GM19238 (cell line): ENCODE measurements at regions not wholly inside any gene's neighbourhood (a gene's known extent, or its start where the extent isn't known, plus 50 kb on each side); places are given as distances from the start of the nearest gene placed in this dataset.
"Not testable (repeated sequence)": the region's sequence is repeated elsewhere in the genome, so short reads cannot be mapped to it uniquely, and the experiment has no call there.

Source experiments
- DNase-seq: peaks from one replicate; pipeline ENCODE4 v3.0.0; 2011; ENCODE audit warnings: low spot score; ENCODE audit not compliant: insufficient read length

GRCh38 chr20:25865715-25866656 is 169.3 kb upstream of the ZNF337 start:
- DNase-seq: peak; percentile 16

GRCh38 chr20:25864963-25865714 is 168.5 kb upstream of the ZNF337 start:
- not testable (repeated sequence) for DNase-seq

- no peak for DNase-seq
Observed at GRCh38 chr20:25864326-25864962, 167.8 kb upstream of the ZNF337 start.

- DNase-seq: no peak
Observed at GRCh38 chr20:25863536-25864325, 167.1 kb upstream of the ZNF337 start.

- not testable (repeated sequence) for DNase-seq
Observed at GRCh38 chr20:25862967-25863530, 166.4 kb upstream of the ZNF337 start.

GRCh38 chr20:25860531-25861150 is 164.0 kb upstream of the ZNF337 start:
- DNase-seq: no peak

- no peak for DNase-seq
Observed at GRCh38 chr20:25859649-25860530, 163.2 kb upstream of the ZNF337 start.

GRCh38 chr20:25858495-25859425 is 162.1 kb upstream of the ZNF337 start:
- no peak for DNase-seq

GRCh38 chr20:25857091-25857788 is 160.6 kb upstream of the ZNF337 start:
- DNase-seq: not testable (repeated sequence)

GRCh38 chr20:25856256-25856884 is 159.7 kb upstream of the ZNF337 start:
- no peak for DNase-seq

GRCh38 chr20:25855451-25856156 is 159.0 kb upstream of the ZNF337 start:
- not testable (repeated sequence) for DNase-seq

- DNase-seq: not testable (repeated sequence)
Observed at GRCh38 chr20:25854666-25855065, 158.0 kb upstream of the ZNF337 start.

GRCh38 chr20:25853718-25854388 is 157.2 kb upstream of the ZNF337 start:
- peak; percentile 45 for DNase-seq

- not testable (repeated sequence) for DNase-seq
Observed at GRCh38 chr20:25852968-25853717, 156.5 kb upstream of the ZNF337 start.

GRCh38 chr20:25850133-25850532 is 153.5 kb upstream of the ZNF337 start:
- not testable (repeated sequence) for DNase-seq
